ENCODE measurements at regions not wholly inside any gene's neighbourhood (a gene's known extent, or its start where the extent isn't known, plus 50 kb on each side); places are given as distances from the start of the nearest gene placed in this dataset.
"Not testable (repeated sequence)": the region's sequence is repeated elsewhere in the genome, so short reads cannot be mapped to it uniquely, and the experiment has no call there.

DNA sequence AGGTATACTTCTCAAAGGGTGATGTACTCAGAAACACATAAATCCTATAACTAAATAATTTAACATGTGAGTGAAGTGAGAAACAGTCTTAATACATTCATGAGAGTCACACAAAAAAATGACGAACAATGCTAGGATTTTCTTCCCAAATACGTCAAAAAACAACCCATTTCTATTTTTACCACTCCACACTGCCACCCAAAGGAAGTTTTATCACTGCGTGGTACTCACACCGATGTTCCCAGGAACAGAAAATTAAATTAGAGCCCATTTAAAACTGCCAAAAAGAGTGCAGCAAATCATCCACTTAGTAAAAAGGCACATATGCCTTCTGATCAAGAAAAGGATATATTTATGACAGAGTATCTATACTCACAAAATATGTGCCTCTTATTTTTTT is 710.9 kb upstream of the FAT3 start:
- Histone ChIP-seq H3K27ac (no peak overlapping the region), H3K9me3 (no peaks in the 10 kb centered on the region), H3K4me3 (no peak overlapping the region), H3K4me1 (no peaks in the 10 kb centered on the region), H3K27me3 (no peaks in the 10 kb centered on the region), H3K36me3 (no peaks in the 10 kb centered on the region)
- DNase-seq (no peak), ATAC-seq (no peak)
- intact Hi-C loops (cut with DNase I): no loop called here
- TF ChIP-seq, protein P1, sequence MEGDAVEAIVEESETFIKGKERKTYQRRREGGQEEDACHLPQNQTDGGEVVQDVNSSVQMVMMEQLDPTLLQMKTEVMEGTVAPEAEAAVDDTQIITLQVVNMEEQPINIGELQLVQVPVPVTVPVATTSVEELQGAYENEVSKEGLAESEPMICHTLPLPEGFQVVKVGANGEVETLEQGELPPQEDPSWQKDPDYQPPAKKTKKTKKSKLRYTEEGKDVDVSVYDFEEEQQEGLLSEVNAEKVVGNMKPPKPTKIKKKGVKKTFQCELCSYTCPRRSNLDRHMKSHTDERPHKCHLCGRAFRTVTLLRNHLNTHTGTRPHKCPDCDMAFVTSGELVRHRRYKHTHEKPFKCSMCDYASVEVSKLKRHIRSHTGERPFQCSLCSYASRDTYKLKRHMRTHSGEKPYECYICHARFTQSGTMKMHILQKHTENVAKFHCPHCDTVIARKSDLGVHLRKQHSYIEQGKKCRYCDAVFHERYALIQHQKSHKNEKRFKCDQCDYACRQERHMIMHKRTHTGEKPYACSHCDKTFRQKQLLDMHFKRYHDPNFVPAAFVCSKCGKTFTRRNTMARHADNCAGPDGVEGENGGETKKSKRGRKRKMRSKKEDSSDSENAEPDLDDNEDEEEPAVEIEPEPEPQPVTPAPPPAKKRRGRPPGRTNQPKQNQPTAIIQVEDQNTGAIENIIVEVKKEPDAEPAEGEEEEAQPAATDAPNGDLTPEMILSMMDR (IDR thresholded peaks at IDR 0.05): peak in 2 of 4 donors; percentile 8 to 13
- no peak for TF ChIP-seq POLR2A (IDR thresholded peaks at IDR 0.05)
- WGBS (ENCODE audit: insufficient coverage, low coverage, low lambda C conversion rate, missing lambda C conversion rate): 14% methylated on average over 4 of the region's 4 CpGs

DNA sequence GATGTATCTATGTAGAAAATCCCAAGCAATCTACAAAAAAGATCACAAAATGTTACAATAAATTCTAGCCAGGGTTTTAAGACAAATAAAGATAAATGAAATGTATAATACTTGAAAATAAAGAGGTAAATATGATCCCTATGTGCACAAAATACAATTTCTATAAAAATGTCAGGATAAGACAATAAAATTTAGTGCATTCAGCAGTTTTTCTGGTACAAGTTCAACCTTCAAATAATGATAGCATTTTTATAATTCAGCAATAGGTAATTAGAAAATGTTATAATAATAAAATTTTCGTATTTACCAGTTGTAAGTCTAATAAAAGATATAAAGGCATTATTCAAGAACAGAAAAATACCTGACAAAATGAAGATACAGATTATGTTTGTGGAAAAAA is 726.8 kb upstream of the FAT3 start:
- WGBS (ENCODE audit: insufficient coverage, low coverage, low lambda C conversion rate, missing lambda C conversion rate): 44% methylated on average over 1 of the region's 1 CpG
- TF ChIP-seq, protein P1 (IDR thresholded peaks at IDR 0.05): no peak
- no peak for TF ChIP-seq POLR2A (IDR thresholded peaks at IDR 0.05)
- Histone ChIP-seq H3K4me3 (no peak overlapping the region), H3K4me1 (no peaks in the 10 kb centered on the region), H3K36me3 (no peaks in the 10 kb centered on the region), H3K9me3 (no peaks in the 10 kb centered on the region), H3K27ac (no peak overlapping the region), H3K27me3 (no peaks in the 10 kb centered on the region)
- DNase-seq (no peak), ATAC-seq (no peak)
- intact Hi-C loops (cut with DNase I): no loop called here

DNA sequence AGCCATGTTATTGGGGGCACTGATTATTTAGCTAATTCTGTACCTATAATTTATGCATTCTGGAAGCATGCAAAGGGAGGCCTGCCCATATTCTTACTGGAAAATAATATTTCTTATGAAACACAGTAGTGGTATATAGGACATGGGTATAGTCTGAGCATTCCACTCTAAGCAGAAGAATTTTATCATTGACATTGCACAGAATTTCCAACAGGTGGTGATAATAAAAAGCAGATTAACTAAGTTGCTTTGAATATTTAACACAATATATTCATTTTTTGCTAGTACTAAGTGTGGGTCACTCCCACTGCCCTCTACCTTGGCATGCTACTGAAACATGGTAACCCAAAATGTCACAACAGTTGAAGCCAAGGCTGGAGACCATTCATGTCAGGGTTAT is 728.8 kb upstream of the FAT3 start:
- no peaks in the 10 kb centered on the region for H3K27me3 ChIP-seq
- H3K9me3 ChIP-seq: no peaks in the 10 kb centered on the region
- H3K27ac ChIP-seq: no peak overlapping the region
- H3K4me1 ChIP-seq: no peaks in the 10 kb centered on the region
- H3K36me3 ChIP-seq: no peaks in the 10 kb centered on the region
- intact Hi-C loops (cut with DNase I): no loop called here
- DNase-seq (no peak), ATAC-seq (no peak)
- no peak for TF ChIP-seq POLR2A (IDR thresholded peaks at IDR 0.05)
- TF ChIP-seq, protein P1 (IDR thresholded peaks at IDR 0.05): peak in 3 of 4 donors; percentile 4 to 22 (median 11)
- no peak overlapping the region for H3K4me3 ChIP-seq

DNA sequence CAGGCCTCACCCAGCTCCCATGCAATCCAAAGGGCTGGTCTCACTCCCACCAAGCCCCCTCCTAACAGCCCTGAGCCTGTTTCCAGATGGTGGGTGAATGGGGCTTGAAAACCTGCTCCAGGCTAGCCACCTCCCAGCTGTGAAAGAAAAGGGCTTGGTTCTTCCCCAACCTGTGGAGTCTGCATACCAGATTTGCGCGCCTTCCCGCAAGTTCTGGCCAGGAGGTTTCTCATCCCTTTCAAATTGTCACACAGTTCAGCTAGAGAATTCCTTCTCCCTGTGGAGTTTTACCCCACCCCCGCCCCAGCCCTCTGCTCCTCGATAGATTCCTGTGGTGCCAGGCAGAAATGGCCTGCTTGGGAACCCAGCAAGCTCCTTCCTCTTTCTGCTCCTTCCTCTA is 734.6 kb upstream of the FAT3 start:
- Histone ChIP-seq H3K9me3 (no peaks in the 10 kb centered on the region), H3K27ac (no peak overlapping the region), H3K4me3 (no peak overlapping the region), H3K4me1 (no peaks in the 10 kb centered on the region), H3K27me3 (no peaks in the 10 kb centered on the region), H3K36me3 (no peaks in the 10 kb centered on the region)
- WGBS (ENCODE audit: insufficient coverage, low coverage, low lambda C conversion rate, missing lambda C conversion rate): 64% methylated on average over 4 of the region's 5 CpGs
- intact Hi-C loops (cut with DNase I): no loop called here
- no peak for ATAC-seq
- TF ChIP-seq, protein P1 (IDR thresholded peaks at IDR 0.05): no peak
- TF ChIP-seq POLR2A (IDR thresholded peaks at IDR 0.05): no peak
- no peak for DNase-seq

DNA sequence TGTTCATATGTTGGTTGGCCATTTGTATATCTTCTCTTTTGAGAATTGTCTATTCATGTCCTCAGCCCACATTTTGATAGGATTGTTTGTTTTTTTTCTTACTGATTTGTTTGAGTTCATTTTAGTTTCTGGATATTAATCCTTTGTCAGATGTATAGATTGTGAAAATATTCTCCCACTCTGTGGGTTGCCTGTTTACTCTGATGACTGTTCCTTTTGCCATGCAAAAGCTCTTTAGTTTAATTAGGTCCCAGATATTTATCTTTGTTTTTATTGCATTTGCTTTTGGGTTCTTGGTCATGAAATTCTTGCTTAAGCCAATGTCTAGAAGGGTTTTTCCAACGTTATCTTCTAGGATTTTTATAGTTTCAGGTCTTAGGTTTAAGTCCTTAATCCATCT is 740.7 kb upstream of the FAT3 start:
- DNase-seq; H3K9me3 ChIP-seq; H3K4me1 ChIP-seq; H3K27ac ChIP-seq; ATAC-seq; H3K36me3 ChIP-seq; H3K4me3 ChIP-seq; intact Hi-C loops (cut with DNase I); H3K27me3 ChIP-seq: not testable (repeated sequence)
- WGBS (ENCODE audit: insufficient coverage, low coverage, low lambda C conversion rate, missing lambda C conversion rate): 0% methylated on average over 1 of the region's 1 CpG

DNA sequence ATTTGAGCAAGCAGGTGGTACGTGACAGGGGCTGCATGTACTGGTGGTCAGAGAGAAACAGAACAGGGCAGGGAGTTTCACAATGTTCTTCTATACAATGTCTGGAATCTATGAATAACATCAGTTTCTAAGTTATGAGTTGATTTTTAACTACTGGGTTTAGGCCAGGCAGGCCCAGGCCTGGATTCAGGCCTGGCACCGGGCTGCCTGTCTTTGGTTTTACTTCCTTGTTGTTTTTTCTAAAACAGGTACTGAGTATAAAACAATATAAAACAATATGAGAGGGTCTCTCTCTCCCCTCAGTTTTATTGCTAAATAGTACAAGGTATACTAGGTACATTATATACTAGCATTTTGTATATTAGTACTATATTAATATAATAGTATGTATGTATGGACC is 742.7 kb upstream of the FAT3 start:
- H3K9me3 ChIP-seq; H3K27ac ChIP-seq; H3K4me3 ChIP-seq; intact Hi-C loops (cut with DNase I); H3K36me3 ChIP-seq; ATAC-seq; DNase-seq; H3K4me1 ChIP-seq; H3K27me3 ChIP-seq: not testable (repeated sequence)
- WGBS (ENCODE audit: insufficient coverage, low coverage, low lambda C conversion rate, missing lambda C conversion rate): 61% methylated on average over 2 of the region's 2 CpGs
